CD4-positive, alpha-beta T cell treated with Interleukin-4 for 4 hours (primary cell): ENCODE measurements at regions not wholly inside any gene's neighbourhood (a gene's known extent, or its start where the extent isn't known, plus 50 kb on each side); places are given as distances from the start of the nearest gene placed in this dataset.

Source experiments
- DNase-seq: peaks from one replicate; pipeline ENCODE4 v3.0.0-alpha.2; 2020

- no peak for DNase-seq
These were observed 204.9 kb upstream of the MIR17HG start for GRCh38 chr13:91142572-91142971.

DNA sequence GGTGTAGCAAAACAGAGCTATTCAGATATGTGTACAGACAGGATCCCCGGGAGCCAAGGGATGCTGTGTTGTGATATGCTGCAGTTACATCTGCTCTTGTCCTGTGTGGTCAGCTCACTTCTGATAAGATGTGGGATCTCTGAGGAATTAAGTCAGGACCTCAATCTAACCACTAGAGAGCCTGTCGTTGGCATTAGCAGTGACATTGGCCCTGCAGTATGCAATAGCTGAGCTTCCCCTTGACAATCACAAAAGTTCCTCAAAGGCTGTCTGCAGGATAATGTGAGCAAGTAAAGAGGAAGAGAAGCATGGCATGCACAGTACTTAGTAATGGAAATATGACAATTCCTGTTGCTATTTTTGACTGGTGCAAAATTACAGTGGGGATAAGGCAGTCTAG, 203.4 kb upstream of the MIR17HG start:
- no peak for DNase-seq

GRCh38 chr13:91144486-91144885, 203.0 kb upstream of the MIR17HG start:
- DNase-seq, result no peak

DNA sequence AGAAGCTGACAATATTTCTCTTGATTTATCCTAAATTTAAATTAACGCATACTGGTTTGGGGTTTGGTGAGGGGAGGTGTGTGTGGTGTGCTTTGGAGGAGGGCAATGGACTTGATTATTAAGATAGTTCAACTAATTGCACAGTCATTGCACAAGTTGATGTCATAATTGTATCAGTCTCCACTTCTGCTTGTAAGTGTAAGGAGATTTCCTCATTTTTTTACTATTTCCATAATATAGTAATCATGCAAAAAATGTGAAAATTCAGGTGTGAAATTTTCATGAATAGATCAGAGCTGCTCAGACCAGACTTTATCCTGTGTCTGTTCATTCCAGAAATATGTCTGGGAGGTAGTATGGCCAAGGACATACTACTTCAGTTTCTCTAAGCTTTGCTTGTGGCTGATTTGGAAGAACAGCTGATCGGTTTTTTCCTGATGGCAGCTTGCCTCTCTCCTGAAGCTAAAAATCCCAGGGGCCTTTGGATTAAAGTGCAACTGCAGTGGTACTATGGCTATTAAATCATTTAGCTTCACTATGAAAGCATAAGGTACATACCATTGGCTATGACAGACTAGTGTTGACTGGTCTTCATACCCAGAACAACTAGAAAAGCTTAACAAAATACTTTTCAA, 201.8 kb upstream of the MIR17HG start:
- no peak for DNase-seq

DNA sequence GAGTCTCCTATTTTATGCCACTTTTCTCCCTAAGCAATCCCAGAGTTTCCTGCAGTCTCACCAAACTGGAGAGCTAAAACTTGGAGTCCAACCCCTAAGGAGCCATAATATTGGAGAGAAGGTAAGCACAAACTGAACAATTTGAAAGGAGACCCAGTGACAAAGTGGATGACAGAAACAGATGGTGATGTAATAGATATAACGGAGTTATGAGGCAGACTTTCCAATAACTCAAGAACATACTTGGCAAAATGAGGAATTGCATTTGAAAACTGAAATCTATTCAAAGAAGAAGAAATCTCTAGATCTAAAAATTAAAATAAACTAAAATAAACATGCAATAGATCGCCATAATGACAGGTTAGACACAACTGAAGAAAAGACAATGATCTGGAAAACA, 200.9 kb upstream of the MIR17HG start:
- DNase-seq, result no peak

DNA sequence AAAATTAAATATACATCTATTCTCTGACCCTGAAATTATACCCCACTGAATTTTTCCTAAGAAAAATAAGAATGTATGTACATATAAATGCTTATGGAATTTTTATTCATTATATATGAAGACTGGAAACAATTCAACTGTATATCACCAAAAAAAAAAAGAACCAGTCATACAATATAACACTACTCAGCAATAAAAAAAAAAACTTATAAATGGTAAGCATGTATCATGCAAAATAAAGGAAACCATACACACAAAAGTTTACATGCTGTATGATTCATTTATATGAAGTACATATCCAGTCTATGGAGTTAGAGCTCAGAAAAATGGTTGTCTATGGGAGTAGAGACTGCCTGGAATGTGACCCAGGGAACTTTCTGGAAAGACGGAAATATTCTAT, 199.4 kb upstream of the MIR17HG start:
- no peak for DNase-seq

GRCh38 chr13:91151921-91152320, 195.6 kb upstream of the MIR17HG start:
- no peak for DNase-seq

GRCh38 chr13:91153372-91153771, 194.1 kb upstream of the MIR17HG start:
- DNase-seq, result no peak

DNA sequence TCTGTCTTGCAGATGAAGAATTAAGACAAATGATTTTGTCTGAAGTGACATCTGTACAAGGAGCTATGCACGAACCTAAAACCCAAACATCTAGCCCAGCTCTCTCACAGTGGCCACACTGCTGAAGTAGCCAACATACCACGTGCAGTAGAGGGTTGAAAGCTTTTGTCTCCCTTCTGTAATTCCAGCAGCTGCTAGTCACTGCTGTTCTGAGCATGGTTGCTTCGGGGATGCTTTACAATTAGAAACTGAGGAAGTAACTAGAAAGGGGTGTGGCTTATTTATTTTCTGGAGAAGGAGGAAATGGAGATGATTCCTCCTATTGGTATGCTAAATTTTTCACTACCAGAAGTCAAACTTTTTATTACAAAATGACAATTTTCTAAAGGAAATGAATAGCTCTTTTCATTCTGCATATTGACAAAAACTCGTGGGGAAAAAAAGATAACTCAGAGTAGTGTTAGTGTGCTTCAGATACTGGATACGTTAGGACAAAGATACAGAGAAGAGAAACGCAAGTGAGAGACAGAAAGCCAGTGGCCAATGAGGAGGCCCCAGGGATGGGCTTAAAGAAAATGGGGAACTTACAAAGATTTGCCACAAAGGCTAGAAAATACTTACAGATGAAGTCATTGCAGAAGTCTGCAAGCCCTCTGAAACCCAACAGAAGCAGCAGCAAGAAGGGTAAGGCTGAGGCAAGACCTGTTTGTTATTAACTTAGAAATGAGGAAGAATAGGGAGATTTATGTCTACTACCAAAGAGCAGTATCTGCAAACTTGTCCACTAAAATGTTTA, 192.7 kb upstream of the MIR17HG start:
- DNase-seq, result peak; percentile 12

GRCh38 chr13:91155512-91156114, 191.9 kb upstream of the MIR17HG start:
- DNase-seq, result no peak

DNA sequence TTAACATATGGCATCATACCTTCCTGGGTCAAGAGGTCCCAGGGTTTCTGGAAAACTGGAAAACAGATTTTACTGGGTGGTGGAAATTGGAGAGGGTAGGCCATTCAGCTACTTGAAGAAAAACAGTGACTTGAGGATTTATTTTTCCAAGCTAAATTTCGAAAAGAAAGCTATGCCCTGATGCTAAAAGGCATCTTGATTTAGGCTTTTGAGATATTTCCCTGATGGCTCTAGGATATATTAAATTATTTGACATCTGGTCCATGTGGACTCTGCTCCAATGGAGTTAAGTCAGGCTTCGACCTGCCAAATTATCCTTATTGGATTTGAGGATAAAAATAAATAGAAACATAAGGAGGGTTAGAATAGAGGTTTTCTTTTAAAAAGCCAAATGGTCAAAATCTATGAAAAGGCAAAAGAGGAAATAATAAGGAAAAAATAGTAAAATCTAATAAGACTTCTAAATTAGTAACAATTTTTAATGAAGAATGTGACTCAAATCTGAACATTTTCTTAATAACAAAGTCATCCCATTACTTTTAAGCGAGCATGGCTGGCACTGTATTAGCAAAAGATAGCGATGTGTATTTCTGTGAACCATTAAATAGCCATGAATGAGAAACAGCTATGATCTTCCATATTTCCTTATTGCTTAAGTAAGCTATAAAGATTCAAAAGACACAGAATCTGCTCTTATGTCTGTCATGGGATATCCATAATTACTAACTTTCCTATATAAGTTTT, 190.0 kb upstream of the MIR17HG start:
- no peak for DNase-seq

GRCh38 chr13:91158017-91158395, 189.5 kb upstream of the MIR17HG start:
- no peak for DNase-seq

DNA sequence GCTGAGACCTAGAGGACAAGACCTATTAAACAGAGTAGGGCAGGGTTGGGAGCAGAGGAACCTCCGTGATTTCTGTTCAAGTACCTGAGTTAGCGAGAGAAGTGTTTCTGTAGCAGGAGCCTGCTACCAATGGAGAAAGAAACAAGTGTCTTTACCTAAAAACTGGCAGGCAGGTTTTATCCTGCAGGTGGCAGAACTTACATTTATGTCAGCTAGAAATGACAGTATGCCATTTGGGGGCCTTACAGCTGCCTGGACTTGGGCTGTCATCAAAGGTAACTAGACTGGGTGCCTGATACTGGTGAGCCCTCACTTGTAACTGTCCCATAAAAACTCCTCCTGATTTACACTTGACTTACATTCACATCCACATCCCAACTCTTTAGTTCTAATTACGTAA, 185.3 kb upstream of the MIR17HG start:
- no peak for DNase-seq

GRCh38 chr13:91162589-91162988, 184.9 kb upstream of the MIR17HG start:
- DNase-seq, result no peak

- DNase-seq, result no peak
These were observed 181.7 kb upstream of the MIR17HG start for GRCh38 chr13:91165758-91166157.

GRCh38 chr13:91166714-91167511, 180.6 kb upstream of the MIR17HG start:
- DNase-seq, result no peak

- no peak for DNase-seq
These were observed 179.6 kb upstream of the MIR17HG start for GRCh38 chr13:91167706-91168385.

DNA sequence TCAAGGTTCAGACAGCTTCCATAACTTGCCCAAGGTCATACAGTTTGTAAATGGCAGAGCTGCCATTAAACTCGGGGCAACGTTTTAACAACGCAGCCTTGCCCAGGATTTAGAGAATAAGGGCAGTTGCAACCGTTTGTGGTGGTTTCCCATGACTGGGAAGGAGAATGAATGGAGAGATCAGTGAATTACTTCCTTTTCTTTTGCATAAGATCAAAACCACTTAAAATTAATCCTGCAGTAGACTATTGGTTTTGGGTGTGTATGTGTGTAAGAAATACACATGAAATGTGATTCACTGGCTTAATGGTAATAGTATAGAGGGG, 179.1 kb upstream of the MIR17HG start:
- no peak for DNase-seq

DNA sequence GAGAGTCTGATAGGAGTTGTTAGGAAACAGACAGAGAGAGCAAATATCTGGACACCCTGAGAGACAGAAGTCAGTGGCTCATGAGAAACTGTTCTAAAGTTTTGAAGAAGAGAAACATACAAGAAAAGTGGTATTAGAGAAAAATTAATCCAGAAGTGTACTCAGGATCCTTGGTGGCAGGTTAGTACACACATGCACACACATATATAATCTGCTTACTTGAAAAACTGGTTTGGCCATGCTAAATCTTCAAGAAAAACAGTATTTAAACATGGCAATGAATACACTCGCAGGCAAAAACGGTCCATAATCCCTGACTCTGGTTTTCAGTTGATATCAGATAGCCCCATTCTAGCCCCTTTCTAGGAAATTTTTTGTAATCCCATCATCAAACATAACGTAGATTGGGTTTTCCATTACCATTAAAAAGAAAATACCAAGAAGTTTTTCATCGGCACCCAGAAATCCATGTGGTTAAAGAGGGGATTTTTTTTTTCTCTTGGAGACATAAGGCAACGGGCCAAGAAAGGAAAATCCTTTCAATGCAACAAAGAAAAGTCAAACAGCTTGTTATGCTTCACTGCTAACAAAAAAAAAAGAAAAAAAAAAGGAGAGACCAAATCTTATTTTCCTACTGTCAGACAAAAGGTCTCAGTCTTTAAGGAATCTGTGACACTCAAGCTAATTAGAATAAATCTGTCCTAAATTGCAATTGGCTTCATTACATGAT, 178.0 kb upstream of the MIR17HG start:
- DNase-seq, result no peak

DNA sequence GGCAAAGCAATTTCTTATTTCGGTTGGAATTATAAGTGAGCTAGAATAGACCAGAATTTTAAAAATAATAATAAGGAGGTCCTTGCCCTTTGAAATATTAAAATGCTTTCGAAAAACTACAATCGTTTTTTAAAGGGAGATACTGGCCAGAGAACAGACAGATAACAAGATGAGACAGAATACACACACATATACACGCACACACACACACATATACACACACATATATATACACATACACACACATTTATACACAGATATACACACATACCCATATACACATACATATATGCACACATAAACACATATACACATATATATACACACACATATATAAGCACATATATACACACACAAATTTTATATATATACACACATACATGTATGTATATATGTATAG, 175.3 kb upstream of the MIR17HG start:
- no peak for DNase-seq

GRCh38 chr13:91174886-91175501, 172.5 kb upstream of the MIR17HG start:
- no peak for DNase-seq
